Esophagus muscularis mucosa (tissue), 4 donors: ENCODE measurements at regions not wholly inside any gene's neighbourhood (a gene's known extent, or its start where the extent isn't known, plus 50 kb on each side); places are given as distances from the start of the nearest gene placed in this dataset.

Experiments used
- DNase-seq: peaks from one replicate; pipeline ENCODE4 v3.0.0-alpha.2; 2017; ENCODE audit errors: extremely low spot score
- H3K27ac ChIP-seq, 4 donors: fragments of 200-600 bp; sonication (generic); replicated peaks in 1 of 4; 1 replicate in 3 of 4; 2 replicates in 1 of 4; pipeline ENCODE4 v1.5.1; 2016 to 2019; ENCODE audit warnings: mild to moderate bottlenecking in 1 of 4
- H3K27me3 ChIP-seq, 4 donors: fragments of 200-600 bp; sonication (generic); one replicate each; pipeline versions ENCODE4 v1.5.1 to v1.6.0; 2016 to 2019
- H3K36me3 ChIP-seq, 4 donors: fragments of 200-600 bp; sonication (generic); one replicate each; pipeline ENCODE4 v1.5.1; 2016 to 2019
- H3K4me1 ChIP-seq, 4 donors: fragments of 200-600 bp; sonication (generic); one replicate each; pipeline ENCODE4 v1.5.1; 2016 to 2019
- H3K4me3 ChIP-seq, 4 donors: fragments of 200-600 bp; sonication (generic); 1 replicate in 2 of 4; 2 replicates in 2 of 4; pipeline ENCODE4 v1.5.1; 2016 to 2019; ENCODE audit warnings: mild to moderate bottlenecking in 4 of 4, moderate library complexity in 1 of 4
- H3K9me3 ChIP-seq, 4 donors: fragments of 200-600 bp; sonication (generic); 1 replicate in 3 of 4; 2 replicates in 1 of 4; pipeline ENCODE4 v1.5.1; 2016 to 2019
- CTCF ChIP-seq, 3 experiments: fragments of 200-600 bp in 2 of 3; fragments of 450-650 bp in 1 of 3; sonication (generic) in 2 of 3; IDR thresholded peaks; one replicate each; pipeline ENCODE4 v1.5.1; 2017 to 2019; ENCODE audit warnings: antibody characterized with exemption in 3 of 3, mild to moderate bottlenecking in 2 of 3, moderate library complexity in 1 of 3
- EP300 ChIP-seq: sonication (generic); formaldehyde crosslinking; IDR thresholded peaks from one replicate; pipeline ENCODE4 v1.6.1; 2017; ENCODE audit warnings: antibody characterized with exemption
- POLR2A ChIP-seq: fragments of 450-650 bp; IDR thresholded peaks from one replicate; pipeline ENCODE4 v1.6.1; 2017; ENCODE audit warnings: antibody characterized with exemption, moderate library complexity, mild to moderate bottlenecking, low read depth
- POLR2AphosphoS5 ChIP-seq, 2 donors: sonication (generic); formaldehyde crosslinking; IDR thresholded peaks; one replicate each; pipeline ENCODE4 v1.6.1; 2017; ENCODE audit warnings: antibody characterized with exemption in 2 of 2
- WGBS: methylation state at CpG from one replicate; pipeline ENCODE4 v1.1.5; 2018; 5-methylcytosine and 5-hydroxymethylcytosine counted together
- intact Hi-C: fragments of 100-400 bp; cut with DNase I; formaldehyde crosslinking; loops from one replicate; pipeline ENCODE4 v1.15.1; 2023

DNA sequence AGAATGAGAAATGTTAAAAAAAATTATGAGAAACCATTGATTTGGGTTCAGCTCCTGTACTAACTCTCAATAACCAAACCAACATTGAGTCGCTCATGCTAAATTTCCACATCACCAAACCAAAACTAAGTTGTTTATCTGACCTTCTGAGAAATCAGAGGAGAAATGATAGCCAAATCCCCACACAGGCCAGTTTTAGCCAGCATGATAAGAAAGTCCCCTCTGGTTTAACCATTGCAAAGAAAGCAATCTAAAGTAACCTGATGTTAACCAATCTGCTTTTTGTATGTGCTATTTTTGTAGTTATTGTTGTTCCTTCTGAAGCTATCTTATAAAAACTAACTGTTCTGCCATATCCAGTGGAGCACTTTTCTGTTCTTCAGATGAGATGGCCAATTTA is 599.7 kb downstream of the SLC16A7 start:
- Histone ChIP-seq H3K9me3 (no peaks in the 10 kb centered on the region), H3K4me1 (no peaks in the 10 kb centered on the region), H3K36me3 (no peaks in the 10 kb centered on the region), H3K27me3 (no peaks in the 10 kb centered on the region), H3K4me3 (no peak overlapping the region), H3K27ac (no peak overlapping the region)
- 65% methylated on average over 1 of the region's 1 CpG for WGBS
- intact Hi-C loops: no loop called here
- TF ChIP-seq POLR2AphosphoS5 (IDR thresholded peaks at IDR 0.05) (no peak), POLR2A (no peak), EP300 (no peak), CTCF (IDR thresholded peaks at IDR 0.05) (no peak)
- DNase-seq: no peak

- Histone ChIP-seq H3K27me3 (no peaks in the 10 kb centered on the region), H3K36me3 (no peaks in the 10 kb centered on the region), H3K4me3 (no peak overlapping the region), H3K9me3 (no peaks in the 10 kb centered on the region), H3K27ac (no peak overlapping the region), H3K4me1 (no peaks in the 10 kb centered on the region)
- DNase-seq: no peak
- TF ChIP-seq POLR2AphosphoS5 (IDR thresholded peaks at IDR 0.05) (no peak), CTCF (IDR thresholded peaks at IDR 0.05) (no peak), POLR2A (no peak), EP300 (no peak)
- WGBS: 96% methylated on average over 10 of the region's 10 CpGs
- intact Hi-C loops: no loop called here
These were observed 600.5 kb downstream of the SLC16A7 start for GRCh38 chr12:60196366-60196765.

- Histone ChIP-seq H3K4me3 (no peak overlapping the region), H3K27ac (no peak overlapping the region), H3K9me3 (no peaks in the 10 kb centered on the region), H3K36me3 (no peaks in the 10 kb centered on the region), H3K4me1 (peaks cover 0 to 7% (median 2%) of the 10 kb centered on the region in 4 donors), H3K27me3 (no peaks in the 10 kb centered on the region)
- intact Hi-C loops: no loop called here
- TF ChIP-seq POLR2A: no peak
- no peak for TF ChIP-seq CTCF (IDR thresholded peaks at IDR 0.05)
- no peak for TF ChIP-seq POLR2AphosphoS5 (IDR thresholded peaks at IDR 0.05)
- TF ChIP-seq EP300: no peak
- no peak for DNase-seq
- WGBS: 81% methylated on average over 2 of the region's 2 CpGs
These were observed 601.8 kb downstream of the SLC16A7 start for GRCh38 chr12:60197589-60197988.

DNA sequence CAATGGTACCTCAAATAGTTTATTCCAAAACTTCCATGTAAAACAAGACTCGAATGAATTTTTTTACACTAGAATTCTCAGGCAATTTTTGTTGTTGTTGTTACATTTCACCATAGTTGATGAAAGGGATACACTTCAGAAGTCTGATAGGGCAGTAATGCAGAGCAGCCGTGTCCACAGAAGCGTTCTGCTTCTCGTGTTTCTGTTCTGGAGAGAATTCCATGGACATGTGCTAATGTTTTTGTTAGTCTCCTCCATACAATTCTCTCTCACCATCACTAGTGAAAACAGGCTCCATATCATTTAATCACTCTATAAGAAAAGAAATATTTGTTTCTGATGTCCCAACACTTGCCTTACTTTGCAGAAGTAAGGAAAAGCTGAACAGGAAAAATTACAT is 606.1 kb downstream of the SLC16A7 start:
- H3K27me3 ChIP-seq: no peaks in the 10 kb centered on the region
- H3K4me3 ChIP-seq: no peak overlapping the region
- no peak for TF ChIP-seq EP300
- TF ChIP-seq POLR2AphosphoS5 (IDR thresholded peaks at IDR 0.05): no peak
- TF ChIP-seq POLR2A: no peak
- no peak for TF ChIP-seq CTCF (IDR thresholded peaks at IDR 0.05)
- intact Hi-C loops: no loop called here
- no peak for DNase-seq
- peaks cover 0 to 7% (median 2%) of the 10 kb centered on the region in 4 donors for H3K4me1 ChIP-seq
- no peaks in the 10 kb centered on the region for H3K36me3 ChIP-seq
- H3K9me3 ChIP-seq: no peaks in the 10 kb centered on the region
- H3K27ac ChIP-seq: no peak overlapping the region
- WGBS: 62% methylated on average over 4 of the region's 4 CpGs

DNA sequence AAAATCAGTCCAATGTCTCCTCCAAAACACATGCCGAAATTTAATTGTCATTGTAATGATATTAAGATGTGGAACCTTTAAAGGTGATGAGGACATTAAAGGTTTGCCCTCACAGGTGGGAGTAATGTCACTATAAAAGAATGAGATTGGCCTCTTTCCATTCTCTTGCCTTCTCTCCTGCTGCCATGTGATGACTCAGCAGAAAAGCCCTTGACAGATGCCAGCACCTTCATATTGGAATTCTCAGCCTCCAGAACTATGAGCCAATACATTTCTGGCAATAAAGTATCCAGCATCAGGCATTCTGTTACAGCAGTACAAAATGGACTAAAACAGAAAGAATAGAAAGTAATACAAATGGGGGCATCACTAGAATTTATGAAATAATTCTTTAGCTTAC is 609.7 kb downstream of the SLC16A7 start:
- TF ChIP-seq POLR2A (no peak), EP300 (no peak), POLR2AphosphoS5 (IDR thresholded peaks at IDR 0.05) (no peak), CTCF (IDR thresholded peaks at IDR 0.05) (no peak)
- H3K4me3 ChIP-seq: no peak overlapping the region
- WGBS: 83% methylated on average over 1 of the region's 1 CpG
- no peaks in the 10 kb centered on the region for H3K36me3 ChIP-seq
- no peak overlapping the region for H3K27ac ChIP-seq
- H3K9me3 ChIP-seq: no peaks in the 10 kb centered on the region
- no peaks in the 10 kb centered on the region for H3K27me3 ChIP-seq
- DNase-seq: no peak
- peaks cover 0 to 7% (median 2%) of the 10 kb centered on the region in 4 donors for H3K4me1 ChIP-seq
- intact Hi-C loops: no loop called here
